GM12875 (cell line): ENCODE measurements at regions not wholly inside any gene's neighbourhood (a gene's known extent, or its start where the extent isn't known, plus 50 kb on each side); places are given as distances from the start of the nearest gene placed in this dataset.

Experiments
- H3K4me3 ChIP-seq: one replicate; pipeline ENCODE4 v1.5.1; 2011; ENCODE audit warnings: low read depth, low read length, control low read depth
- TF ChIP-seq, protein P1 (sequence below): IDR thresholded peaks from 2 replicates; pipeline ENCODE4 v1.5.1; 2011; ENCODE audit warnings: low read depth, mild to moderate bottlenecking, control low read depth, inconsistent platforms, low read length, moderate library complexity, borderline replicate concordance; ENCODE audit not compliant: insufficient read depth

DNA sequence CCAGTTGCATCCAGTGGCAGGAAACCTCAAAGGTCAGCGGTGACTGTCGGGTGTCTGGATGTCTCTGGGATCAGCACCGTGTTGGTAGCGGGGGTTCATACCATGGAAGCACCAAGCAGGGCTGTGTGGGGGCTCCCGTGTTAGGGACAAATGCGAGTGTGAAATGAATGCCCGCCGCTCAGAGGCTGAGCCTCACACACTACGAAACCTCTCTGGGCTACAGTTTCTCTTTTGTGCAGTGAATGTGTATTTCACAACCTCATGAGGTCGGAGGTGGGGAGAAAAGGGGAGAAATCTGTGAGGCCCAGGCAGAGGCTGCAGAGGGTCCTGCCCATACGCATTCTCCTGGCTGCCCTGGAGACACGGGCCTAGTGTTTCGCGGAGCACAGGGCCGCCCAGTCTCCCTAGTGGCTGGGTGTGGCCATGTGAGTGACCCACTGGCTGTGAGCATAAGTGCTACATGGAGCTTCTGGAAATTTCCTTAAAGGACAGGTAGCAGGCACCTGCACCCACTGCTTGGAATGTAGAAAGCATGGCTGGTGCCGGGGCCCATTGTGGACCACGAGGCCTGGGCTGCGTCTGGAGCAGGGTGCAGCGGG is 138.0 kb upstream of the GLI2 start:
- TF ChIP-seq, protein P1, sequence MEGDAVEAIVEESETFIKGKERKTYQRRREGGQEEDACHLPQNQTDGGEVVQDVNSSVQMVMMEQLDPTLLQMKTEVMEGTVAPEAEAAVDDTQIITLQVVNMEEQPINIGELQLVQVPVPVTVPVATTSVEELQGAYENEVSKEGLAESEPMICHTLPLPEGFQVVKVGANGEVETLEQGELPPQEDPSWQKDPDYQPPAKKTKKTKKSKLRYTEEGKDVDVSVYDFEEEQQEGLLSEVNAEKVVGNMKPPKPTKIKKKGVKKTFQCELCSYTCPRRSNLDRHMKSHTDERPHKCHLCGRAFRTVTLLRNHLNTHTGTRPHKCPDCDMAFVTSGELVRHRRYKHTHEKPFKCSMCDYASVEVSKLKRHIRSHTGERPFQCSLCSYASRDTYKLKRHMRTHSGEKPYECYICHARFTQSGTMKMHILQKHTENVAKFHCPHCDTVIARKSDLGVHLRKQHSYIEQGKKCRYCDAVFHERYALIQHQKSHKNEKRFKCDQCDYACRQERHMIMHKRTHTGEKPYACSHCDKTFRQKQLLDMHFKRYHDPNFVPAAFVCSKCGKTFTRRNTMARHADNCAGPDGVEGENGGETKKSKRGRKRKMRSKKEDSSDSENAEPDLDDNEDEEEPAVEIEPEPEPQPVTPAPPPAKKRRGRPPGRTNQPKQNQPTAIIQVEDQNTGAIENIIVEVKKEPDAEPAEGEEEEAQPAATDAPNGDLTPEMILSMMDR, result no peak
- H3K4me3 ChIP-seq, result no peak overlapping the region

DNA sequence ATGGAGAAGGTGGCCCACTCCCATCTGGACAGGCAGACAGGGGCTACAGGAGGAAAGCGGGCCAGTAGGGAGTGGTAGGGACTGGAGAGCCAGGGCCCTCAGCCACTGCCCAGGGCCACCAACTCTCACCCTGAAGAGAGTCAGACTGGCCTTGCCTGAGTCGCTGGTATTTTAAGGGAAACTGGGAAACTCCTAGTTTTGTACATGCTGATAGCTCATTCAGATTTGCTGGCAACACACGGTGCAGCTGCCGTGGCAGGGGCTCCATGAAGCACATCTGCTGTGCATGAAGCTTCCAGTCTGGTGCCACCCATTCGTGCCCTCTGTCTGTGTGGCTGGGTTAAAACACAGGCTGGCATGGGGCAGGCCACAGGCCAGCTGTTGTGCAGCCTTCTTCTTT is 137.3 kb upstream of the GLI2 start:
- TF ChIP-seq, protein P1, result no peak
- no peak overlapping the region for H3K4me3 ChIP-seq

DNA sequence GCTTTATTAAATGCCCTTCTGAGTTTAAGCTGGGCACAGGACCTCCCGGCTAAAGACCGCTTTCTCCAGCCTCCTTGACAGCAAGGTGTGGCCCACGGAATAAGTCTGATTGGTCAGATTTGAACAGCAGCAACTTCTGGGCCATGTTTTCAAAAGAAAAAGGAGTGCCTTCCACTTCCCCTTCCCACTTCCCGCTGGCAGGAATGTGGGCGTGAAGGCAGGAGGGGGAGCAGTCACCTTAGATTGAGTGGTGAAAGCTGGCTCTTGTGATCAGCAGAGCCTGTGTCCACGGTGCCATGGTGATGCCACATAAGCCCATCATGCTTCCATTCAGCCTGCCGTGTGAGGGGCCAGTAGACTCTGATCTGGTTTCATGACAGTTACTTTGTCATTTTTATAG is 136.6 kb upstream of the GLI2 start:
- TF ChIP-seq, protein P1, result no peak
- H3K4me3 ChIP-seq, result no peak overlapping the region

DNA sequence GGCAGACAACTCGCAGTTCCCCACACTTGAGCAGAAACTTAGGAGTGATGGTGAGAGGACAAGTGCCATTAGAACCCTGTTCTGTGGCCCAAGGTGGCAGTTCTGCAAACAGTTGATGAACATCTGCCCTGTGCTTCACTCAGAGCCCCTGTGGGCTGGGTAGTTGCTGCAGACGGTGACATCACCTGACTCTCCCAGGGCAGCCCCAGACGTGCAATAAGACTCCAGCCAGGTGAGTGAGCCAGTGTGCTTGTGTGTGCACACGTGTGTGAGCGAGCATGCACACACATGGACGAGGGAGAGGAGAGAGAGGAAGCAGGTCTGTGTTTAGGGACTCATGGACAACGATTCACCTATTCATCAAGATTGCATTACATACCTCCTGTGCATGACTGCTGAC is 136.0 kb upstream of the GLI2 start:
- TF ChIP-seq, protein P1, result no peak

DNA sequence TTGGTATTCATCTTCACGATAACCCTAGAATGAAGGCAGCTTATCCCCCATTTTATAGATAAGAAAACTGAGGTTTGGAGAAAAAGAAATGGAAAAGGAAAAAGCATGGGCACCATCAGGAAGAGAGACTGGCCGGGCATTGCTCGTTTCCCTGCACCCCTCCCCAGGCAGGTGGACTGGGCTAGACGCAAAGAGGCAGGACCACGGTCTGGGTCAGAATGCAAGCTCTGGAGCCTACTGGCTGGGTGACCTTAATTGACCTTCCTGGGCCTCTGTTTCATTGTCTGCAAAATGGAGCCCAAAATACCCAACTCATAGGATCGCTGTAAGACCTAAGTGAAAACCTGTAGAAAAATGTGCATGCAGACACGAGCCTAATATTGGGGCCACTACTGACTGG is 135.3 kb upstream of the GLI2 start:
- TF ChIP-seq, protein P1, result no peak
- H3K4me3 ChIP-seq, result no peak overlapping the region

More for the DNA sequence above, 136.0 kb upstream of the GLI2 start:
- no peak overlapping the region for H3K4me3 ChIP-seq

DNA sequence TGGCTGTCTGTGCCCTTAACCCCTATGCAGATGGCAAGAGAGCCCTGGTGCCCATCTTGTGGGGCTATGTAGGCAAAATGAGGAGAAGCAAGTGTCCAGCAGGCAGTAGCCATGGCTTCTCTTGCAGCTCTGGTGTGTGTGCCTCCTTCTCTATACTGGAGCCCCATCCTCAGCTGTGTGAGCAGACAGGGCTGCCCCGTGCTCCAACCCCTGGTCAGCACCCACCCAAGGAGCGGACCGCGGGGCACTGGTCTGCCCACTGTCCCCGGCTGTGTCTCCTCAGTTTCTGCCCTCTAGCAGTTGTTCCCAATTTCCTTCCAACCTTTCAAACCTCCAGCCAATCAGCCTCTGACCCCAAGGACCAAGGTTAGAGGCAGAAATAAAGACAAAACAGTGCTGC is 134.9 kb upstream of the GLI2 start:
- TF ChIP-seq, protein P1, result no peak
- H3K4me3 ChIP-seq, result no peak overlapping the region

DNA sequence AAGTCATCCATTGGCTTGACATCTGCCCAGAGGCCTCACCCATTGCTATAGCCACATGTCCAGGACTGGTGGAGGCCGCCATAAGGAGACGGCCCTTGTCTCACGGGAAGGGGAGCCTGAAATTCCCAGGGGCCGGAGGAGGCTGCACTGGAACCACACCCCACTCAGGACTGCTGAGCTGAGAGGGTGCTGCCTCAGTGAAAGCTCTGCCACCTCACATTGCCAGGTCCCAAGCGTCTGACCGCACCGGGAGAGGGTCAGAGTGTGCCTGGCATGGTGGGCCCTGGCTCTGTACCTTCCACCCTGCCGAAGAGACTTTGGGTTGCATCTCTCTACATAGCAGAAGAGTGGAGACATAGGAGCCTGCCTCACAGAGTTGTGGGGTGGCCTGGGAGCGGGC is 134.1 kb upstream of the GLI2 start:
- TF ChIP-seq, protein P1, result no peak
- no peak overlapping the region for H3K4me3 ChIP-seq
